Osteoblast (primary cell): ENCODE measurements at regions not wholly inside any gene's neighbourhood (a gene's known extent, or its start where the extent isn't known, plus 50 kb on each side); places are given as distances from the start of the nearest gene placed in this dataset.

ENCODE experiments used
- DNase-seq: peaks from one replicate; pipeline ENCODE4 v3.0.0; 2011; ENCODE audit warnings: low spot score, mixed read lengths; ENCODE audit not compliant: insufficient read length; ENCODE audit errors: missing footprints
- H2AFZ ChIP-seq: 2 replicates; pipeline ENCODE4 v1.6.0; 2011; ENCODE audit warnings: mild to moderate bottlenecking, low read length
- H3K27ac ChIP-seq: 2 replicates; pipeline ENCODE4 v1.5.1; 2011; ENCODE audit warnings: mild to moderate bottlenecking, low read depth, low read length, moderate library complexity
- H3K27me3 ChIP-seq: 2 replicates; pipeline ENCODE4 v1.6.0; 2012; ENCODE audit warnings: mild to moderate bottlenecking, control low read depth, inconsistent platforms, low read length, moderate library complexity; ENCODE audit not compliant: insufficient read depth
- H3K36me3 ChIP-seq: 2 replicates; pipeline ENCODE4 v1.5.1; 2011; ENCODE audit warnings: mild to moderate bottlenecking, low read length, control low read depth, moderate library complexity; ENCODE audit not compliant: insufficient read depth
- H3K4me1 ChIP-seq: 2 replicates; pipeline ENCODE4 v1.5.1; 2011; ENCODE audit warnings: mild to moderate bottlenecking, low read length, control low read depth, moderate library complexity; ENCODE audit not compliant: insufficient read depth
- H3K4me2 ChIP-seq: 2 replicates; pipeline ENCODE4 v1.6.0; 2011; ENCODE audit warnings: mild to moderate bottlenecking, low read length; ENCODE audit not compliant: insufficient read depth
- H3K4me3 ChIP-seq: fragments of 200-600 bp; sonication (generic); 3 replicates; pipeline ENCODE4 v1.5.1; 2012; ENCODE audit warnings: mild to moderate bottlenecking, low read length, inconsistent platforms; ENCODE audit not compliant: insufficient read depth
- H3K79me2 ChIP-seq: 2 replicates; pipeline ENCODE4 v1.6.0; 2012; ENCODE audit warnings: mild to moderate bottlenecking, low read length, control low read depth, inconsistent platforms; ENCODE audit not compliant: insufficient read depth
- H3K9me3 ChIP-seq: 2 replicates; pipeline ENCODE4 v1.5.1; 2011; ENCODE audit warnings: low read depth, low read length, control low read depth
- H4K20me1 ChIP-seq: 2 replicates; pipeline ENCODE4 v1.6.0; 2012; ENCODE audit warnings: mild to moderate bottlenecking, low read length, control low read depth; ENCODE audit not compliant: insufficient read depth
- TF ChIP-seq, protein P1 (sequence below): IDR thresholded peaks from 2 replicates; pipeline ENCODE4 v1.5.1; 2011; ENCODE audit warnings: mild to moderate bottlenecking, low read depth, low read length, moderate library complexity; ENCODE audit errors: extremely low read depth

- H3K36me3 ChIP-seq = no peaks in the 10 kb centered on the region
- H3K4me2 ChIP-seq = no peak overlapping the region
- no peaks in the 10 kb centered on the region for H3K9me3 ChIP-seq
- TF ChIP-seq, protein P1, sequence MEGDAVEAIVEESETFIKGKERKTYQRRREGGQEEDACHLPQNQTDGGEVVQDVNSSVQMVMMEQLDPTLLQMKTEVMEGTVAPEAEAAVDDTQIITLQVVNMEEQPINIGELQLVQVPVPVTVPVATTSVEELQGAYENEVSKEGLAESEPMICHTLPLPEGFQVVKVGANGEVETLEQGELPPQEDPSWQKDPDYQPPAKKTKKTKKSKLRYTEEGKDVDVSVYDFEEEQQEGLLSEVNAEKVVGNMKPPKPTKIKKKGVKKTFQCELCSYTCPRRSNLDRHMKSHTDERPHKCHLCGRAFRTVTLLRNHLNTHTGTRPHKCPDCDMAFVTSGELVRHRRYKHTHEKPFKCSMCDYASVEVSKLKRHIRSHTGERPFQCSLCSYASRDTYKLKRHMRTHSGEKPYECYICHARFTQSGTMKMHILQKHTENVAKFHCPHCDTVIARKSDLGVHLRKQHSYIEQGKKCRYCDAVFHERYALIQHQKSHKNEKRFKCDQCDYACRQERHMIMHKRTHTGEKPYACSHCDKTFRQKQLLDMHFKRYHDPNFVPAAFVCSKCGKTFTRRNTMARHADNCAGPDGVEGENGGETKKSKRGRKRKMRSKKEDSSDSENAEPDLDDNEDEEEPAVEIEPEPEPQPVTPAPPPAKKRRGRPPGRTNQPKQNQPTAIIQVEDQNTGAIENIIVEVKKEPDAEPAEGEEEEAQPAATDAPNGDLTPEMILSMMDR = no peak
- no peak for DNase-seq
- no peak overlapping the region for H3K27ac ChIP-seq
- H4K20me1 ChIP-seq = no peaks in the 10 kb centered on the region
- no peaks in the 10 kb centered on the region for H3K79me2 ChIP-seq
- no peaks in the 10 kb centered on the region for H3K4me1 ChIP-seq
- H2AFZ ChIP-seq = no peak overlapping the region
- no peaks in the 10 kb centered on the region for H3K27me3 ChIP-seq
- no peak overlapping the region for H3K4me3 ChIP-seq
Measured at GRCh38 chr15:31727612-31728011, 302.7 kb upstream of the CHRNA7 start.

GRCh38 chr15:31732726-31733125 is 297.6 kb upstream of the CHRNA7 start:
- no peak overlapping the region for H2AFZ ChIP-seq
- H3K9me3 ChIP-seq = no peaks in the 10 kb centered on the region
- H3K36me3 ChIP-seq = no peaks in the 10 kb centered on the region
- H3K4me1 ChIP-seq = no peaks in the 10 kb centered on the region
- H3K4me2 ChIP-seq = no peak overlapping the region
- no peak overlapping the region for H3K4me3 ChIP-seq
- peak; percentile 50 for DNase-seq
- TF ChIP-seq, protein P1 = no peak
- no peak overlapping the region for H3K27ac ChIP-seq
- H4K20me1 ChIP-seq = no peaks in the 10 kb centered on the region
- H3K79me2 ChIP-seq = no peaks in the 10 kb centered on the region
- H3K27me3 ChIP-seq = no peaks in the 10 kb centered on the region

DNA sequence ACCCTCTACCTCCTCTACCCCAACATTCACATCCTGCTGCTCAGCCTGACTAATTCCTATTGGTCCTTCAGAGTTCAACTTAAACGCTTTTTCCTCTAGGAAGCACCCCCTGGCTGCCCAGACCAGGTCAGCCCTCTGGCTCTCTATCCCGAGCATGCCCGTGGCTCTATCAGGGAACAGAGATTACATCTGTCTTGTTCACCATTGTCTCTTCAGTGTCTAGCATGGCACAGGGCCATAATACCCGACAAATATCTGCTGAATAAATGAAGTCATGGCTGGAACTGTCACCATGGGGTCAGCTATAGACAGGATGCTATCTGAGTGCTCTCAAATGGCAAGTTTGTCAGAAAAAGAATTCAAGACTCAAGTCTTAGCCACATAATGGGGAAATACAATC is 296.9 kb upstream of the CHRNA7 start:
- Histone ChIP-seq H3K27ac (no peak overlapping the region), H4K20me1 (no peaks in the 10 kb centered on the region), H3K9me3 (no peaks in the 10 kb centered on the region), H3K4me3 (no peak overlapping the region), H3K79me2 (no peaks in the 10 kb centered on the region), H3K4me1 (no peaks in the 10 kb centered on the region), H2AFZ (no peak overlapping the region), H3K36me3 (no peaks in the 10 kb centered on the region), H3K27me3 (no peaks in the 10 kb centered on the region), H3K4me2 (no peak overlapping the region)
- TF ChIP-seq, protein P1 = no peak
- no peak for DNase-seq

DNA sequence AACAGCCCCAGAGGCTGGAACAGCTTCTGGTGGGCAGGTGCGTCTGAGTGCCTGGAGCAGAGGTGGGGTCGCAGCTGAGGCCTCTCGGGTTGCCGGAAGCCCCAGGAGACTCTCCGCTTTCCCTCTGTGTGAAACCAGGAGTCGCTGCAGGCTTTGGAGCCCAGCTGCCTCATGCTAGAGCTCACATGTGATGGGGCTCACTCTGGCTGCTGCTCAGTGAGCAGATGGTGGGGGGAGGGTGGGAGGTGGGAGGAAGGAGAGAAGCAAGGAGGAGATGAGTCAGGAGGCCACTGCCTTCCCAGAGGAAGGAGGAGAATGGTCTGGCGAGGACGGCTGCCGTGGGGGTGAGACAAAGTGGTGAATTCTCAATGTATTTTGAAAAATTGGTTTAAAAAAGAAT is 290.1 kb upstream of the CHRNA7 start:
- peaks cover 3% of the 10 kb centered on the region for H3K9me3 ChIP-seq
- no peaks in the 10 kb centered on the region for H3K4me1 ChIP-seq
- no peak overlapping the region for H3K4me2 ChIP-seq
- TF ChIP-seq, protein P1 = no peak
- H2AFZ ChIP-seq = no peak overlapping the region
- no peaks in the 10 kb centered on the region for H3K27me3 ChIP-seq
- no peaks in the 10 kb centered on the region for H3K36me3 ChIP-seq
- no peaks in the 10 kb centered on the region for H3K79me2 ChIP-seq
- H4K20me1 ChIP-seq = no peaks in the 10 kb centered on the region
- DNase-seq = no peak
- H3K4me3 ChIP-seq = no peak overlapping the region
- H3K27ac ChIP-seq = no peak overlapping the region
